HG03378 (cell line): ENCODE measurements at regions not wholly inside any gene's neighbourhood (a gene's known extent, or its start where the extent isn't known, plus 50 kb on each side); places are given as distances from the start of the nearest gene placed in this dataset.

ENCODE experiments used
- ATAC-seq: cut with Tn5 transposase; IDR thresholded peaks from one replicate; pipeline ENCODE4 v1.9.1; 2021; ENCODE audit warnings: mild to moderate bottlenecking, moderate library complexity; ENCODE audit not compliant: unreplicated experiment

- no peak for ATAC-seq
Measured at GRCh38 chr12:42977451-42978230, 388.1 kb upstream of the PRICKLE1 start.

- ATAC-seq, result no peak
Measured at GRCh38 chr12:42976620-42977019, 387.1 kb upstream of the PRICKLE1 start.

GRCh38 chr12:42976122-42976521 lies 386.6 kb upstream of the PRICKLE1 start:
- no peak for ATAC-seq

GRCh38 chr12:42969355-42969754 lies 379.8 kb upstream of the PRICKLE1 start:
- no peak for ATAC-seq

- no peak for ATAC-seq
Measured at GRCh38 chr12:42968426-42968825, 378.9 kb upstream of the PRICKLE1 start.

GRCh38 chr12:42967850-42968249 lies 378.3 kb upstream of the PRICKLE1 start:
- no peak for ATAC-seq

GRCh38 chr12:42963988-42964387 lies 374.4 kb upstream of the PRICKLE1 start:
- ATAC-seq, result no peak

GRCh38 chr12:42962384-42962783 lies 372.8 kb upstream of the PRICKLE1 start:
- no peak for ATAC-seq

GRCh38 chr12:42961395-42961794 lies 371.8 kb upstream of the PRICKLE1 start:
- no peak for ATAC-seq

- no peak for ATAC-seq
Measured at GRCh38 chr12:42960087-42960527, 370.6 kb upstream of the PRICKLE1 start.

- no peak for ATAC-seq
Measured at GRCh38 chr12:42958291-42958674, 368.7 kb upstream of the PRICKLE1 start.

- ATAC-seq, result no peak
Measured at GRCh38 chr12:42957561-42958290, 368.2 kb upstream of the PRICKLE1 start.

GRCh38 chr12:42957136-42957535 lies 367.6 kb upstream of the PRICKLE1 start:
- no peak for ATAC-seq

- ATAC-seq, result no peak
Measured at GRCh38 chr12:42953021-42953420, 363.5 kb upstream of the PRICKLE1 start.

- ATAC-seq, result no peak
Measured at GRCh38 chr12:42946871-42947381, 357.4 kb upstream of the PRICKLE1 start.

GRCh38 chr12:42945927-42946326 lies 356.4 kb upstream of the PRICKLE1 start:
- ATAC-seq, result no peak

- no peak for ATAC-seq
Measured at GRCh38 chr12:42944516-42944915, 355.0 kb upstream of the PRICKLE1 start.

GRCh38 chr12:42936991-42937390 lies 347.4 kb upstream of the PRICKLE1 start:
- ATAC-seq, result no peak

GRCh38 chr12:42936260-42936659 lies 346.7 kb upstream of the PRICKLE1 start:
- ATAC-seq, result no peak

GRCh38 chr12:42935756-42936155 lies 346.2 kb upstream of the PRICKLE1 start:
- ATAC-seq, result no peak

- ATAC-seq, result no peak
Measured at GRCh38 chr12:42935090-42935489, 345.5 kb upstream of the PRICKLE1 start.

- no peak for ATAC-seq
Measured at GRCh38 chr12:42933461-42934081, 344.0 kb upstream of the PRICKLE1 start.
